ENCODE measurements at regions not wholly inside any gene's neighbourhood (a gene's known extent, or its start where the extent isn't known, plus 50 kb on each side); places are given as distances from the start of the nearest gene placed in this dataset.

GRCh38 chr14:28886940-28887339, 120.4 kb downstream of the FOXG1 start:
- H3K27me3 ChIP-seq (ENCODE audit: control insufficient read depth, insufficient read depth, low read length): peaks cover 5% of the 10 kb centered on the region
- H3K9me3 ChIP-seq (replicated peaks; ENCODE audit: low read length): no peaks in the 10 kb centered on the region
- H3K4me1 ChIP-seq (ENCODE audit: control insufficient read depth, insufficient read depth, low read length): no peaks in the 10 kb centered on the region
- no peak overlapping the region for H3K9ac ChIP-seq (ENCODE audit: low read depth, low read length)
- H3K36me3 ChIP-seq (ENCODE audit: insufficient read depth, low read length): no peaks in the 10 kb centered on the region
- no peak overlapping the region for H3K4me2 ChIP-seq (ENCODE audit: low read length)
- H3K4me3 ChIP-seq (ENCODE audit: low read length): no peak overlapping the region

- no peak overlapping the region for H3K9ac ChIP-seq (ENCODE audit: low read depth, low read length)
- peaks cover 10% of the 10 kb centered on the region for H3K27me3 ChIP-seq (ENCODE audit: control insufficient read depth, insufficient read depth, low read length)
- no peaks in the 10 kb centered on the region for H3K9me3 ChIP-seq (replicated peaks; ENCODE audit: low read length)
- H3K36me3 ChIP-seq (ENCODE audit: insufficient read depth, low read length): no peaks in the 10 kb centered on the region
- H3K4me3 ChIP-seq (ENCODE audit: low read length): no peak overlapping the region
- H3K4me2 ChIP-seq (ENCODE audit: low read length): no peak overlapping the region
- no peaks in the 10 kb centered on the region for H3K4me1 ChIP-seq (ENCODE audit: control insufficient read depth, insufficient read depth, low read length)
Observed at GRCh38 chr14:28895389-28895788, 128.8 kb downstream of the FOXG1 start.

DNA sequence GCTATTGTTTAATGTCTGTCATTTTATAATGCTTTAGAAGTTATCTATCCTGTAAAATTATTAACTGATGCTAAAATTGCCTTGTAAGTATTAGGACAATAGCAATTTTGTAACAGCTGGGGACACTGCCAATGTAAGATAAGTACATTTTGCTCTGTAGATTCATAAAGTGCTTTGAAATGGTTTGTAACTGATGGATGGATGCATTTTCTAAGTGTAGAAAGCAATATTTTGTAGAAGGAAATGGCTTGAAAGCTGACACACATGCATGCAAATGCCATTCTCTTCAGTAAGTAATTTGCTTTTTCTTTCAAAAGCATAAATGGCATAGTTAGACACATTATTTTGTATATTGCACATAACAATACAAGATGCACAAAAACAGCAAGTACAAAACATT, 129.8 kb downstream of the FOXG1 start:
- no peak overlapping the region for H3K4me2 ChIP-seq (ENCODE audit: low read length)
- no peaks in the 10 kb centered on the region for H3K9me3 ChIP-seq (replicated peaks; ENCODE audit: low read length)
- no peaks in the 10 kb centered on the region for H3K4me1 ChIP-seq (ENCODE audit: control insufficient read depth, insufficient read depth, low read length)
- no peaks in the 10 kb centered on the region for H3K36me3 ChIP-seq (ENCODE audit: insufficient read depth, low read length)
- H3K4me3 ChIP-seq (ENCODE audit: low read length): no peak overlapping the region
- peaks cover 10% of the 10 kb centered on the region for H3K27me3 ChIP-seq (ENCODE audit: control insufficient read depth, insufficient read depth, low read length)
- H3K9ac ChIP-seq (ENCODE audit: low read depth, low read length): no peak overlapping the region

GRCh38 chr14:28901631-28902030, 135.0 kb downstream of the FOXG1 start:
- H3K4me1 ChIP-seq (ENCODE audit: control insufficient read depth, insufficient read depth, low read length): no peaks in the 10 kb centered on the region
- no peaks in the 10 kb centered on the region for H3K36me3 ChIP-seq (ENCODE audit: insufficient read depth, low read length)
- no peaks in the 10 kb centered on the region for H3K9me3 ChIP-seq (replicated peaks; ENCODE audit: low read length)
- H3K4me2 ChIP-seq (ENCODE audit: low read length): no peak overlapping the region
- H3K27me3 ChIP-seq (ENCODE audit: control insufficient read depth, insufficient read depth, low read length): peaks cover 9% of the 10 kb centered on the region
- no peak overlapping the region for H3K9ac ChIP-seq (ENCODE audit: low read depth, low read length)
- H3K4me3 ChIP-seq (ENCODE audit: low read length): no peak overlapping the region

GRCh38 chr14:28902930-28903329, 136.3 kb downstream of the FOXG1 start:
- Histone ChIP-seq H3K36me3 (ENCODE audit: insufficient read depth, low read length) (no peaks in the 10 kb centered on the region), H3K9ac (ENCODE audit: low read depth, low read length) (no peak overlapping the region), H3K4me1 (ENCODE audit: control insufficient read depth, insufficient read depth, low read length) (no peaks in the 10 kb centered on the region), H3K9me3 (replicated peaks; ENCODE audit: low read length) (no peaks in the 10 kb centered on the region), H3K4me3 (ENCODE audit: low read length) (no peak overlapping the region), H3K4me2 (ENCODE audit: low read length) (no peak overlapping the region), H3K27me3 (ENCODE audit: control insufficient read depth, insufficient read depth, low read length) (peaks cover 8% of the 10 kb centered on the region)

DNA sequence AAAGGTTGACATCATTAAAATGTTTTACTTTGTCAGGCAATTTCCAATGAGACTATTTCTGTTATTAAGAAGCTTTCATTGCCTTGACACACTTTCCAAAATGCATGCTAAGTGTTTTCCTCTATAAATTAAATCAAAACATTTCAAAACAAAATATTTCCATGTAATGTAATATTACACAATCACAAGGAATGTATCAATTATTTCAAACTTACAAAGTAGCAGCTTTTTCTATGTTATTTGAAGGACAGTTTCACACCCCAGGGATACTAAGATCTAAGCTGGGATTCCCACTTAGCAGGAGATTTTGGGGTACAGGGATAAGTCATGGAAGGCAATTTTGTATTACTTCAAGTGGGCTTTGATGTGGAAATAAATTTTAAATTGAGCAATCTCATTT, 144.9 kb downstream of the FOXG1 start:
- Histone ChIP-seq H3K4me2 (ENCODE audit: low read length) (no peak overlapping the region), H3K9ac (ENCODE audit: low read depth, low read length) (no peak overlapping the region), H3K36me3 (ENCODE audit: insufficient read depth, low read length) (no peaks in the 10 kb centered on the region), H3K27me3 (ENCODE audit: control insufficient read depth, insufficient read depth, low read length) (peaks cover 10% of the 10 kb centered on the region), H3K4me1 (ENCODE audit: control insufficient read depth, insufficient read depth, low read length) (no peaks in the 10 kb centered on the region), H3K4me3 (ENCODE audit: low read length) (no peak overlapping the region), H3K9me3 (replicated peaks; ENCODE audit: low read length) (no peaks in the 10 kb centered on the region)

DNA sequence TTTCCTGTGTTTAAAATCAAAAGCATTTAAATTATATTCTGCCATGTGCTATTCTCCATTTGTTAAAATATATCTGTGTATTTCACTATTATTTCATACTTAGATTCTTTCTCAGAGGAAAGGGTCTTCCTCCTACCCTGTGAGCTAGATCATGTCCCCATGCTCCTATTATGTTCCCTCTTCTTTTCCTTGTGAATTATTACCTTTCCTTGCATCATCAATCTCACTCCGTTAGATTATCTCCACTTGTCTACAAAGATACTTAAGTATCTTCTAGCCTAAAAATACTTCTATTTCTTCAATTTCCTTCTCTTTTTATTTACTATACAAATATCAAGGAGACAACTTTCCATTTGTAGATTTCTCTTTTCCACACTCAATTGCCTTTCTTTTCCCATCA, 146.5 kb downstream of the FOXG1 start:
- H3K4me2 ChIP-seq (ENCODE audit: low read length): no peak overlapping the region
- H3K36me3 ChIP-seq (ENCODE audit: insufficient read depth, low read length): no peaks in the 10 kb centered on the region
- H3K27me3 ChIP-seq (ENCODE audit: control insufficient read depth, insufficient read depth, low read length): peaks cover 10% of the 10 kb centered on the region
- H3K4me3 ChIP-seq (ENCODE audit: low read length): no peak overlapping the region
- no peaks in the 10 kb centered on the region for H3K9me3 ChIP-seq (replicated peaks; ENCODE audit: low read length)
- H3K4me1 ChIP-seq (ENCODE audit: control insufficient read depth, insufficient read depth, low read length): no peaks in the 10 kb centered on the region
- H3K9ac ChIP-seq (ENCODE audit: low read depth, low read length): no peak overlapping the region

- H3K9me3 ChIP-seq (replicated peaks; ENCODE audit: low read length): no peaks in the 10 kb centered on the region
- H3K27me3 ChIP-seq (ENCODE audit: control insufficient read depth, insufficient read depth, low read length): peaks cover 21% of the 10 kb centered on the region
- H3K4me2 ChIP-seq (ENCODE audit: low read length): no peak overlapping the region
- H3K9ac ChIP-seq (ENCODE audit: low read depth, low read length): no peak overlapping the region
- H3K4me3 ChIP-seq (ENCODE audit: low read length): no peak overlapping the region
- no peaks in the 10 kb centered on the region for H3K36me3 ChIP-seq (ENCODE audit: insufficient read depth, low read length)
- H3K4me1 ChIP-seq (ENCODE audit: control insufficient read depth, insufficient read depth, low read length): no peaks in the 10 kb centered on the region
Observed at GRCh38 chr14:28926122-28926521, 159.5 kb downstream of the FOXG1 start.

GRCh38 chr14:28931999-28932398, 165.4 kb downstream of the FOXG1 start:
- H3K27me3 ChIP-seq (ENCODE audit: control insufficient read depth, insufficient read depth, low read length): peaks cover 5% of the 10 kb centered on the region

DNA sequence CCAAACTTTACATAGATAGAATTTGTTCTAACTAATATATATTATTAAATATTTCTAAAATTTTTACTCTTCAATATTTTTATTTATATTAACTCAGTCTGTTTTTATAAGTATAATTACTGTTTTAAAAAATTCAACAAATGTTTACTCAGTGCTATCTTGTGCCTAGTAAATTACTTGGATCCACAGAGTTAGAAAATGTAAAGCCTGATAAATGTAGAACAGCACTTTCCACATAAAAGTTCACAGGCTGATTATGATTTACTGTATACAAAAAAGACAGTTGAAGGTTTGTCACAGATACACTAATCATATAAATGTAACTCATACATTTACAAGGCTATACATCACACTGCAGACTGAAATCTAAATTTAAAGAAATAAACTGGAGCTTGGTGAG, 170.0 kb downstream of the FOXG1 start:
- Histone ChIP-seq H3K4me1 (ENCODE audit: control insufficient read depth, insufficient read depth, low read length) (no peaks in the 10 kb centered on the region), H3K36me3 (ENCODE audit: insufficient read depth, low read length) (no peaks in the 10 kb centered on the region), H3K27me3 (ENCODE audit: control insufficient read depth, insufficient read depth, low read length) (no peaks in the 10 kb centered on the region), H3K4me3 (ENCODE audit: low read length) (no peak overlapping the region), H3K4me2 (ENCODE audit: low read length) (no peak overlapping the region), H3K9ac (ENCODE audit: low read depth, low read length) (no peak overlapping the region), H3K9me3 (replicated peaks; ENCODE audit: low read length) (no peaks in the 10 kb centered on the region)

More at GRCh38 chr14:28931999-28932398, 165.4 kb downstream of the FOXG1 start:
- Histone ChIP-seq H3K36me3 (ENCODE audit: insufficient read depth, low read length) (no peaks in the 10 kb centered on the region), H3K4me2 (ENCODE audit: low read length) (no peak overlapping the region), H3K9me3 (replicated peaks; ENCODE audit: low read length) (no peaks in the 10 kb centered on the region), H3K9ac (ENCODE audit: low read depth, low read length) (no peak overlapping the region), H3K4me3 (ENCODE audit: low read length) (no peak overlapping the region), H3K4me1 (ENCODE audit: control insufficient read depth, insufficient read depth, low read length) (no peaks in the 10 kb centered on the region)

DNA sequence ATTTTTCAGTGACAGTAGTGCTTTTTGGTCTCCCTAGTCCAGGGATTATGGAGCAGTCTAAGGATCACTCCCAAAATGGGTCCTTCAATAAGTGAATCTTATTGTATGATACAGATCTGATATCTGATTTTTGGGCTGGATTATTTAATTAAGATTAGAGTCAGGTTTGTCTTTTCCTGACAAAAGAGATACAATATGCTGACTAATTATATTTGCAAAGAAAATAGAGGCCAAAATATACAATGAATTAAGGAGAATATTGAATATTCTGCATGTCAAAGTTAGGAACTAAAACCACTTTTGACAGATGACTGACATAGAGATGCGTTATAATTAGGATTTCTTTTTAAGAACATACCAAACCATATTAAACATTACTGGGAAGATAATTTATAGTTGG, 175.2 kb downstream of the FOXG1 start:
- no peak overlapping the region for H3K4me3 ChIP-seq (ENCODE audit: low read length)
- no peaks in the 10 kb centered on the region for H3K4me1 ChIP-seq (ENCODE audit: control insufficient read depth, insufficient read depth, low read length)
- H3K4me2 ChIP-seq (ENCODE audit: low read length): no peak overlapping the region
- H3K36me3 ChIP-seq (ENCODE audit: insufficient read depth, low read length): no peaks in the 10 kb centered on the region
- H3K9me3 ChIP-seq (replicated peaks; ENCODE audit: low read length): no peaks in the 10 kb centered on the region
- H3K9ac ChIP-seq (ENCODE audit: low read depth, low read length): no peak overlapping the region
- no peaks in the 10 kb centered on the region for H3K27me3 ChIP-seq (ENCODE audit: control insufficient read depth, insufficient read depth, low read length)

DNA sequence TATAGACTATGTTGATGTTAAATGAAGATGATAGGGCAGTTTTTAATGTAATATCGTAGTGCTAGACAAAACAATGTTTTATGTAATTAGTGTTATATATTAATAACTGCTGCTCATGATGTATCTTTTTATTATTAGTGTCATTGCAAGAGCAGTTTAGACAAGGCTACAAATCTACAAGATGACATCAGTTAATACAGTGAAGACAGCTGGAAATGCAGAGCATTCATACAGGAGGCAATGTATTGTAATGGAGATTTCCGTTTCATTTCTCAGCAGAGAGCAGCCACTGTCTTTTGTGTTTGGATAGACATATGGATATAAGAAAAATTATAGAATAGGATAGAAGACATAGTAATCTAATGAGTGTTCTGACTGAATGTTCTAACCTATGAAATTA, 178.0 kb downstream of the FOXG1 start:
- peaks cover 3% of the 10 kb centered on the region for H3K27me3 ChIP-seq (ENCODE audit: control insufficient read depth, insufficient read depth, low read length)
- H3K9me3 ChIP-seq (replicated peaks; ENCODE audit: low read length): no peaks in the 10 kb centered on the region
- no peak overlapping the region for H3K9ac ChIP-seq (ENCODE audit: low read depth, low read length)
- no peak overlapping the region for H3K4me3 ChIP-seq (ENCODE audit: low read length)
- no peaks in the 10 kb centered on the region for H3K4me1 ChIP-seq (ENCODE audit: control insufficient read depth, insufficient read depth, low read length)
- no peak overlapping the region for H3K4me2 ChIP-seq (ENCODE audit: low read length)
- no peaks in the 10 kb centered on the region for H3K36me3 ChIP-seq (ENCODE audit: insufficient read depth, low read length)
